T-helper 1 cell treated with Interleukin-12 subunit alpha and Interleukin-12 subunit beta and Interleukin-4 antibody, amounts not matched to agents 30 μg/mL and 1 μg/mL, for 36 hours (primary cell): ENCODE measurements at regions not wholly inside any gene's neighbourhood (a gene's known extent, or its start where the extent isn't known, plus 50 kb on each side); places are given as distances from the start of the nearest gene placed in this dataset.
"Not testable (repeated sequence)": the region's sequence is repeated elsewhere in the genome, so short reads cannot be mapped to it uniquely, and the experiment has no call there.

Experiments
- H3K27ac Mint-ChIP-seq: one replicate; pipeline ENCODE4 v1.8.0; 2021; ENCODE audit warnings: mild to moderate bottlenecking, mixed read lengths
- H3K27me3 Mint-ChIP-seq: one replicate; pipeline ENCODE4 v1.8.0; 2021; ENCODE audit warnings: low read depth, mixed read lengths
- H3K36me3 Mint-ChIP-seq: one replicate; pipeline ENCODE4 v1.8.0; 2021; ENCODE audit warnings: low read depth, mixed read lengths
- H3K4me1 Mint-ChIP-seq: one replicate; pipeline ENCODE4 v1.8.0; 2021; ENCODE audit warnings: low read depth, mixed read lengths
- H3K4me3 Mint-ChIP-seq: one replicate; pipeline ENCODE4 v1.8.0; 2021; ENCODE audit warnings: mild to moderate bottlenecking, moderate library complexity, mixed read lengths
- H3K9me3 Mint-ChIP-seq: one replicate; pipeline ENCODE4 v1.8.0; 2021; ENCODE audit warnings: mixed read lengths

DNA sequence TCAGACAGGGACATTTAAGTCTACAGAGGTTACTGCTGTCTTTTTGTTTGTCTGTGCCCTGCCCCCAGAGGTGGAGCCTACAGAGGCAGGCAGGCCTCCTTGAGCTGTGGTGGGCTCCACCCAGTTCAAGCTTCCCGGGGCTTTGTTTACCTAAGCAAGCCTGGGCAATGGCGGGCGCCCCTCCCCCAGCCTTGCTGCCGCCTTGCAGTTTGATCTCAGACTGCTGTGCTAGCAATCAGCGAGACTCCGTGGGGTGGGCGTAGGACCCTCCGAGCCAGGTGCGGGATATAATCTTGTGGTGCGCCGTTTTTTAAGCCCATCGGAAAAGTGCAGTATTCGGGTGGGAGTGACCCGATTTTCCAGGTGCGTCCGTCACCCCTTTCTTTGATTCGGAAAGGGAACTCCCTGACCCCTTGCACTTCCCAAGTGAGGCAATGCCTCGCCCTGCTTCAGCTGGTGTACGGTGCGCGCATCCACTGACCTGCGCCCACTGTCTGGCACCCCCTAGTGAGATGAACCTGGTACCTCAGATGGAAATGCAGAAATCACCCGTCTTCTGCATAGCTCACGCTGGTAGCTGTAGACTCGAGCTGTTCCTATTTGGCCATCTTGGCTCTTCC lies 134.1 kb upstream of the KITLG start:
- H3K36me3 Mint-ChIP-seq, H3K4me1 Mint-ChIP-seq, H3K27me3 Mint-ChIP-seq, H3K27ac Mint-ChIP-seq, H3K4me3 Mint-ChIP-seq, H3K9me3 Mint-ChIP-seq: not testable (repeated sequence)

- H3K9me3 Mint-ChIP-seq: peaks cover 7% of the 10 kb centered on the region
- no peak overlapping the region for H3K4me3 Mint-ChIP-seq
- no peaks in the 10 kb centered on the region for H3K27me3 Mint-ChIP-seq
- no peak overlapping the region for H3K27ac Mint-ChIP-seq
- no peaks in the 10 kb centered on the region for H3K4me1 Mint-ChIP-seq
- no peaks in the 10 kb centered on the region for H3K36me3 Mint-ChIP-seq
Measured at GRCh38 chr12:88707800-88708199, 127.5 kb upstream of the KITLG start.

DNA sequence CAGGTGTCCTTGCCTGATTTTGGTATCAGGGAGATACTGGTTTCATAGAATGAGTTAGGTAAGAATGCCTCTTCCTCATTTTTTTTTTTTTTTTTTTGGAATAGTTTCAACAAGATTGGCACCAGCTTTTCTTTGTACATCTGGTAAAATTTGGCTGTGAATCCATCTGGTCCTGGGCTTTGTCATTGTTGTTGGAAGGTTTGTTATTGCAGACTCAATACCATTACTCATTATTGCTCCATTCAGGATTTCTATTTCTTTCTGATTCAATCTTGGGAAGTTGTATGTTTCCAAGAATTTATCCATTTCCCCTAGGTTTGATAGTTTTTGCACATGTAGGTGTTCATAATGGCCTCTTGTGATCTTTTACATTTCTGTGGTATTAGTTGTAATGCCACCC lies 126.0 kb upstream of the KITLG start:
- Mint-ChIP-seq H3K4me3 (no peak overlapping the region), H3K9me3 (peaks cover 7% of the 10 kb centered on the region), H3K27me3 (no peaks in the 10 kb centered on the region), H3K4me1 (no peaks in the 10 kb centered on the region), H3K36me3 (no peaks in the 10 kb centered on the region), H3K27ac (no peak overlapping the region)

DNA sequence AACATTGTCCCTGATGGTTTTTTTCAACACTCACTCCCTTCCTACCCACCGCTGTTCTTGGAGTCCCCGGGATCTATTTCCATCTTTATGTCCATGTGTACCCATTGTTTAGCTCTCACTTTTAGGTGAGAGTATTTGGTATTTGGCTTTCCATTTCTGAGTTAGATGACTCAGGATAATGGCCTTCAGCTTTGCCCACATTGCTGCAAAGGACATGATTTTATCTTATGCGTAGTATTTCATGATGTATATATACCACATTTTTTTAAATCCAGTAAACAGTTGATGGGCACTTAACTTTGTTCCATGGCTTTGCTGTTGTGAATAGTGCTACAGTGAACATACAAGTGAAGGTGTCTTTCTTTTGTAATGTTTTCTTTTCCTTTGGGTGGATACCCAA lies 123.5 kb upstream of the KITLG start:
- no peaks in the 10 kb centered on the region for H3K36me3 Mint-ChIP-seq

GRCh38 chr12:88698471-88698870 lies 118.2 kb upstream of the KITLG start:
- no peaks in the 10 kb centered on the region for H3K4me1 Mint-ChIP-seq
- no peak overlapping the region for H3K27ac Mint-ChIP-seq
- no peaks in the 10 kb centered on the region for H3K36me3 Mint-ChIP-seq
- no peaks in the 10 kb centered on the region for H3K27me3 Mint-ChIP-seq
- no peak overlapping the region for H3K4me3 Mint-ChIP-seq
- peaks cover 12% of the 10 kb centered on the region for H3K9me3 Mint-ChIP-seq

More for the DNA sequence above, 123.5 kb upstream of the KITLG start:
- Mint-ChIP-seq H3K27ac (no peak overlapping the region), H3K27me3 (no peaks in the 10 kb centered on the region), H3K4me3 (no peak overlapping the region), H3K9me3 (peaks cover 4% of the 10 kb centered on the region), H3K4me1 (no peaks in the 10 kb centered on the region)

DNA sequence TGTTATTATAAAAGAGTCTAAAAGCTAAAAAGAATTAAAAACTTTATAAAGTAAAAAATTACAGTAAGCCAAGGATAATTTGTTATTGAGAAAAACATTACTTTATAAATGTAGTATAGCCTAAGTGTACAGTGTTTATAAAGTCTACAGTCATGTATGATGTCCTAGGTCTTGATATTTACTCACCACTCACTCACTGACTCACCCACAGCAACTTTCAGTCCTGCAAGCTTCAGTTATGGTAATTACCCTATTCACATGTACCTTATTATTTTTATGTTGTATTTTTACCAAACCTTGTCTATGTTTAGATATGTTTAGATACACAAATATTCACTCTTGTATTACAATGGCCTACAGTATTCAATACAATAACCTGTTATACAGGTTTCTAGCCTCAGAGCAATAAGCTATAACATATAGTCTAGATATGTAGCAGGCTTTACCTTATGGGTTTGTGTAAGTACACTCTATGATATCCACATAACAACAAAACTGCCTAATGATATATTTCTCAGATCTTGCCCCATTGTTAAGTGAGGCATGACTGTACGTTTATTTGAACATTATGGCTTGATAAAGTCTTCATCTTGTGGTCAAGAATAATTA lies 113.7 kb upstream of the KITLG start:
- no peak overlapping the region for H3K4me3 Mint-ChIP-seq
- no peaks in the 10 kb centered on the region for H3K4me1 Mint-ChIP-seq
- H3K27me3 Mint-ChIP-seq: no peaks in the 10 kb centered on the region
- no peaks in the 10 kb centered on the region for H3K36me3 Mint-ChIP-seq
- H3K9me3 Mint-ChIP-seq: peaks cover 12% of the 10 kb centered on the region
- H3K27ac Mint-ChIP-seq: no peak overlapping the region

GRCh38 chr12:88691811-88692210 lies 111.5 kb upstream of the KITLG start:
- Mint-ChIP-seq H3K36me3 (no peaks in the 10 kb centered on the region), H3K9me3 (peaks cover 12% of the 10 kb centered on the region), H3K4me1 (no peaks in the 10 kb centered on the region), H3K27ac (no peak overlapping the region), H3K27me3 (no peaks in the 10 kb centered on the region), H3K4me3 (no peak overlapping the region)

DNA sequence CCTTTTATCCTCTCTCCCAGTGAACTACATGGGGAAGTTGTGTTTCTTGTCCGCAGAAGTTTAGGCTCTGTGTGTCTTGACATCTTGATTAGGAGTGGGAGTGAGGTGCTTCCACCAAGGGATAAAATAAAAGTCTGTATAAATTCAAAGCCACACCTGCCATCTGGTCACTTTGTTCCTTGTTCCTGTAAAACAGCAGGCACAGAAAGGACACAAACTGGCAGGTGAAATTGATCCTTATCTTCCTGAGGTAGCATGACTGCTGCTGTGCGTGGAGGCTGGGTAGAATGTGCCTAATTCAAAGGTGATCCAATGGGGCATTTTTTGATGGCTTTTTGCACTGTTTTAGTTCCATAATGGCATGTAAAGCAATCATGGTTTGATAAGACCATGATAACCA lies 104.3 kb upstream of the KITLG start:
- Mint-ChIP-seq H3K4me3 (no peak overlapping the region), H3K9me3 (no peaks in the 10 kb centered on the region), H3K27ac (no peak overlapping the region), H3K36me3 (no peaks in the 10 kb centered on the region), H3K27me3 (no peaks in the 10 kb centered on the region), H3K4me1 (no peaks in the 10 kb centered on the region)

DNA sequence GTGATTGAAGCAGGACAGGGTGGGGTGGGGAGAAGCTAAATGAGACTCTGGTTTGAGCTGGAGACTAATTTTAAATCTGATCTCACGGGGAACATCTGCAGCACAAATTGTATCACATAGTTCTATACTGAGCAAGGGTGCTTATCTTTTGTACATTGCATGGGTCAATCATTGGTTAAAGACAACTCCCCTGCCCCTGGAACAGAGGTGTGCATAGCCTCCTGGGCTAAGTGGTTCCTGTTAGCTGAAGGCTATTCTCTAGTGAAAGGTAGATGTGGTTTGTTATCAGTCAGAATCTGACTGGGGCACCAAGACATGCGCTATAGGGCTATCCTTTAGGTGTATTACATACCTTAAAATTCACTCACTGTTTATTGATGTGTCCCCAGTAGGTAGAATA lies 103.9 kb upstream of the KITLG start:
- Mint-ChIP-seq H3K4me1 (no peaks in the 10 kb centered on the region), H3K36me3 (no peaks in the 10 kb centered on the region), H3K27me3 (no peaks in the 10 kb centered on the region)

DNA sequence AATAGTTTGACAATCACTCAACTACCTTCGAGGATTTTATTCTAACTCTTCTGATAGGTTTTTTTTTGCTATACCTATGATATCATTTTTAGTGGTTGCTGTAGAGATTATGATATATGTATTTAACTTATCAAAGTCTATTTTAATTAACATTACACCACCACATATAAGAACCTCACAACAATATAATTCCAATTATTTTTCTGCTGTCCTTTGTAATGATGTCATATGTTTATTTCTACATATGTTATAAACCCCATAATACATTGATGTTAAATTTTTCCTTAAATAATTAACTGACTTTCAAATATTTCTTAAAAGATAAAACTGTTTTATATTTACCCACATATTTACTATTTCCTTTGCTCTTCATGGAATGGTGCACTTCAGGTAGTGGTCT lies 103.4 kb upstream of the KITLG start:
- no peak overlapping the region for H3K27ac Mint-ChIP-seq
- no peak overlapping the region for H3K4me3 Mint-ChIP-seq
- no peaks in the 10 kb centered on the region for H3K27me3 Mint-ChIP-seq
- no peaks in the 10 kb centered on the region for H3K9me3 Mint-ChIP-seq
- no peaks in the 10 kb centered on the region for H3K36me3 Mint-ChIP-seq
- H3K4me1 Mint-ChIP-seq: no peaks in the 10 kb centered on the region

More for the DNA sequence above, 103.9 kb upstream of the KITLG start:
- Mint-ChIP-seq H3K4me3 (no peak overlapping the region), H3K27ac (no peak overlapping the region), H3K9me3 (no peaks in the 10 kb centered on the region)

DNA sequence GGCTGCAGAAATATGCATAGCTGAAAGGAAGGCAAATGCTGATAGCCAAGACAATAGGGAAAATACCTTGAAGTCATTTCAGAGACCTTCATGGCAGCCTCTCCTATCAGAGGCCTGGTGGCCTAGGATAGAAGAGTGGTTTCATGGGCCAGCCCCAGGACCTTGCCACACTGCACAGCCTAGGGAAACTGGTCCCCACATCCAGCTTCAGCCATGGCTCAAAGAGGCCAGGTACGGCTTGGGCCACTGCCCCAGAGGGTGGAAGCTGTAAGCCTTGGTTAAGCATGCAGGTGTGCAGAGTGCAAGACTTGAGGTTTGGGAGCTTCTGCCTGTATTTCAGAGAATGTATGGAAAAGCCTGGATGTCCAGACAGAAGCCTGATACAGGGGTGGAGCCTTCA lies 101.0 kb upstream of the KITLG start:
- no peaks in the 10 kb centered on the region for H3K27me3 Mint-ChIP-seq
- no peaks in the 10 kb centered on the region for H3K4me1 Mint-ChIP-seq
- no peaks in the 10 kb centered on the region for H3K9me3 Mint-ChIP-seq
- no peak overlapping the region for H3K27ac Mint-ChIP-seq
- no peak overlapping the region for H3K4me3 Mint-ChIP-seq
- H3K36me3 Mint-ChIP-seq: no peaks in the 10 kb centered on the region

- H3K9me3 Mint-ChIP-seq: no peaks in the 10 kb centered on the region
- no peaks in the 10 kb centered on the region for H3K4me1 Mint-ChIP-seq
- no peak overlapping the region for H3K4me3 Mint-ChIP-seq
- H3K27me3 Mint-ChIP-seq: no peaks in the 10 kb centered on the region
- no peaks in the 10 kb centered on the region for H3K36me3 Mint-ChIP-seq
- no peak overlapping the region for H3K27ac Mint-ChIP-seq
Measured at GRCh38 chr12:88677464-88677863, 97.2 kb upstream of the KITLG start.

DNA sequence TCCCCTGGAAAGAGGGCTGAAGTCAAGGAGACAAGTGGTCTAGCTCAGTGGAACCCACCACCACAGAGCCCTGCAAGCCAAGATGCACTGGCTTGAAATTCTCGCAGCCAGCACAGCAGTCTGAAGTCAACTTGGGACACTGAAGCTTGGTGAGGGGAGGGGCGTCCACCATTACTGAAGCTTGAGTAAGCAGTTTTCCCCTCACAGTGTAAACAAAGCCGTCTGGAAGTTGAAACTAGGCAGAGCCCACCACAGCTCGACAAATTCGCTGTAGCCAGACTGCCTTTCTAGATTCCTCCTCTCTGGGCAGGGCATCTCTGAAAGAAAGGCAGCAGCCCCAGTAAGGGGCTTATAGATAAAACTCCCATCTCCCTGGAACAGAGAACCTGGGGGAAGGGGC lies 87.3 kb upstream of the KITLG start:
- H3K27me3 Mint-ChIP-seq, H3K27ac Mint-ChIP-seq, H3K9me3 Mint-ChIP-seq, H3K36me3 Mint-ChIP-seq, H3K4me3 Mint-ChIP-seq, H3K4me1 Mint-ChIP-seq: not testable (repeated sequence)

DNA sequence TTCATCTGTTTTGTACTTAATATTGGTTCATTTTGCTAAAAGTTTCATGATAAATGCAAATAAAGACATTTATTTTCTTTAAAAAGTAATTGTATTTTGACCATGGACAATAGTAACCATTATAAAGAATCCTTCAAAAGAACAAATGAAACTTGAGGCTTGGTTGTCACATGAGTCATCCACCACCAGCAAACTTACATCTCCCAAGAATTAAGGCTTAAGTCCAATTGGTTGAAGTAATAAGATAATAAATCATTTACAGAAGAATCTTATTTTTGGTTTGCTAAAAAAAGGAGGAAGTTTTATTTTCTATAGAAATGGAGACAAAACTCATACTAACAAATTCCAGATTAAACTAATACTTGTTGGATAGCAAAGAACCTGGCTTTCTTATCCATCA lies 84.8 kb upstream of the KITLG start:
- no peaks in the 10 kb centered on the region for H3K27me3 Mint-ChIP-seq
- no peaks in the 10 kb centered on the region for H3K36me3 Mint-ChIP-seq
- H3K4me3 Mint-ChIP-seq: no peak overlapping the region
- no peaks in the 10 kb centered on the region for H3K4me1 Mint-ChIP-seq
- no peak overlapping the region for H3K27ac Mint-ChIP-seq
- no peaks in the 10 kb centered on the region for H3K9me3 Mint-ChIP-seq

- Mint-ChIP-seq H3K27me3 (no peaks in the 10 kb centered on the region), H3K27ac (no peak overlapping the region), H3K36me3 (no peaks in the 10 kb centered on the region), H3K9me3 (no peaks in the 10 kb centered on the region), H3K4me3 (no peak overlapping the region), H3K4me1 (no peaks in the 10 kb centered on the region)
Measured at GRCh38 chr12:88662961-88663360, 82.7 kb upstream of the KITLG start.

- H3K4me1 Mint-ChIP-seq: no peaks in the 10 kb centered on the region
- H3K27me3 Mint-ChIP-seq: no peaks in the 10 kb centered on the region
Measured at GRCh38 chr12:88662093-88662492, 81.8 kb upstream of the KITLG start.

More at GRCh38 chr12:88662093-88662492, 81.8 kb upstream of the KITLG start:
- Mint-ChIP-seq H3K36me3 (no peaks in the 10 kb centered on the region), H3K27ac (no peak overlapping the region), H3K9me3 (no peaks in the 10 kb centered on the region), H3K4me3 (no peak overlapping the region)
